Heart left ventricle (tissue), 13 donors: ENCODE measurements at regions not wholly inside any gene's neighbourhood (a gene's known extent, or its start where the extent isn't known, plus 50 kb on each side); places are given as distances from the start of the nearest gene placed in this dataset.
"Not testable (repeated sequence)": the region's sequence is repeated elsewhere in the genome, so short reads cannot be mapped to it uniquely, and the experiment has no call there.

Experiments used
- CTCF ChIP-seq, 12 donors: fragments of 200-600 bp; sonication (generic) in 4 of 12; IDR thresholded peaks; one replicate each; pipeline versions ENCODE4 v1.5.0 to v1.8.0; 2018 to 2022; ENCODE audit warnings: antibody characterized with exemption in 12 of 12, mild to moderate bottlenecking in 5 of 12
- POLR2A ChIP-seq, 2 donors: fragments of 450-650 bp; IDR thresholded peaks; one replicate each; pipeline ENCODE4 v1.6.1; 2017; ENCODE audit warnings: antibody characterized with exemption in 2 of 2, mild to moderate bottlenecking in 2 of 2, moderate library complexity in 2 of 2
- donor health status: ischemic (EF 13 %, LVEDD 7.1; RV severe dilation, severe dysfunction).
- donor health status: DM: no; HTN: yes; CAD: no.
- donor health status: DM: no; HTN: no; CAD: no.
- donor health status: ischemic (EF 25% LVEDD 6.9; RV normal size, moderate dysfunction).
- donor health status: ischemic (EF 25% LVEDD 5.7; RV mildly dilated, moderate dysfunction).
- donor health status: ischemic (EF 35%, LVEDD 5.7; RV mildly dilated, moderate dysfunction).
- donor health status: nonischemic (EF 11% LVEDD 7.7; RV severe dilation, severe dysfunction).
- donor health status: DM: yes; HTN: yes; CAD: no.
- donor health status: PGD.
- donor health status: ischemic (EF 29% LVEDD 5.4; RV normal size, mild dysfunction).
- donor health status: nonischemic (EF 23%, LVEDD 6.1; RV moderate dilation, normal function).

GRCh38 chr6:144369696-144370095, 84.6 kb downstream of the UTRN start:
- TF ChIP-seq CTCF, POLR2A (IDR thresholded peaks at IDR 0.05): not testable (repeated sequence)
